K562 (cell line): ENCODE measurements at regions not wholly inside any gene's neighbourhood (a gene's known extent, or its start where the extent isn't known, plus 50 kb on each side); places are given as distances from the start of the nearest gene placed in this dataset.

Experiments
- ATAC-seq: fragments of 200-7000 bp; cut with Tn5 transposase; 3 replicates; pipeline ENCODE4 v1.9.1; 2020; ENCODE audit warnings: moderate library complexity
- BruUV-seq: library from RNA; stranded (reverse); fragments of 400-500 nt; replicated peaks from 2 replicates; lab custom pipeline; 2021; lab: Mats Ljungman, UMichigan
- CTCF ChIA-PET: fragments of 300-600 bp; formaldehyde crosslinking; extraction: SDS; loops from one replicate; lab custom pipeline; 2021; ENCODE audit warnings: low intra/inter-chr PET ratio; lab: Yijun Ruan, JAX
- POLR2A ChIA-PET: fragments of 300-600, 350-650 bp; sonication (Branson Sonifier 250); formaldehyde crosslinking; extraction: SDS; loops from one replicate; lab custom pipeline; 2021; ENCODE audit warnings: antibody characterized with exemption, inconsistent platforms; lab: Yijun Ruan, JAX
- DNase-seq, 4 experiments: peaks; one replicate each; pipeline versions ENCODE4 v3.0.0 to v3.0.0-alpha.2; 2011 to 2018; ENCODE audit warnings: low spot score in 3 of 4, mixed read lengths in 3 of 4; ENCODE audit errors: extremely low read depth in 1 of 4
- FAIRE-seq: peaks from 2 replicates; lab custom pipeline; 2011; peaks lifted over from hg19 to GRCh38; lab: Jason Lieb, UNC
- H2AFZ ChIP-seq: 2 replicates; pipeline ENCODE4 v1.6.0; 2011; ENCODE audit warnings: low read depth, low read length, control low read depth, inconsistent platforms
- H3K27ac ChIP-seq: fragments of 200-600 bp; 3 replicates; pipeline ENCODE4 v1.8.0; 2011; ENCODE audit warnings: low read depth, mild to moderate bottlenecking, control low read depth, inconsistent platforms, low read length, moderate library complexity, mixed read lengths; ENCODE audit errors: extremely low read depth
- H3K27me3 ChIP-seq, 2 experiments: fragments of 300-600 bp in 1 of 2; 2 replicates in 1 of 2; 3 replicates in 1 of 2; pipeline versions ENCODE4 v1.6.0 to v1.8.0; 2011; ENCODE audit warnings: inconsistent platforms in 2 of 2, low read length in 2 of 2, mild to moderate bottlenecking in 1 of 2, mixed read lengths in 1 of 2, moderate library complexity in 1 of 2; ENCODE audit not compliant: control insufficient read depth in 2 of 2, insufficient read depth in 2 of 2
- H3K36me3 ChIP-seq: fragments of 300-600 bp; 3 replicates; pipeline ENCODE4 v1.8.0; 2011; ENCODE audit warnings: mild to moderate bottlenecking, low read length, inconsistent platforms; ENCODE audit not compliant: control insufficient read depth, insufficient read depth
- H3K4me1 ChIP-seq, 2 experiments: fragments of 200-600 bp in 1 of 2; replicated peaks in 1 of 2; 2 replicates in 1 of 2; 3 replicates in 1 of 2; pipeline versions ENCODE4 v1.5.1 to v1.8.0; 2011; ENCODE audit warnings: inconsistent platforms in 2 of 2, low read length in 2 of 2, mild to moderate bottlenecking in 1 of 2, mixed read lengths in 1 of 2, moderate library complexity in 1 of 2; ENCODE audit not compliant: control insufficient read depth in 2 of 2, insufficient read depth in 2 of 2
- H3K4me2 ChIP-seq: 2 replicates; pipeline ENCODE4 v1.6.1; 2011; ENCODE audit warnings: low read length, control low read depth, inconsistent platforms, mixed read lengths; ENCODE audit not compliant: insufficient read depth
- H3K4me3 ChIP-seq: fragments of 200-600 bp; sonication (generic), shearing (Covaris generic); 2 replicates; pipeline ENCODE4 v1.5.1; 2016; ENCODE audit warnings: control low read depth, inconsistent platforms
- H3K79me2 ChIP-seq: fragments of 200-600 bp; 3 replicates; pipeline ENCODE4 v1.8.0; 2011; ENCODE audit warnings: low read length, inconsistent platforms; ENCODE audit not compliant: control insufficient read depth, insufficient read depth
- H3K9ac ChIP-seq, 2 experiments: 2 replicates each; pipeline versions ENCODE4 v1.6.0 to v1.6.1; 2011; ENCODE audit warnings: low read depth in 2 of 2, low read length in 2 of 2, control low read depth in 1 of 2, inconsistent platforms in 1 of 2, mild to moderate bottlenecking in 1 of 2, mixed read lengths in 1 of 2; ENCODE audit not compliant: insufficient read depth in 1 of 2
- H3K9me1 ChIP-seq: one replicate; pipeline ENCODE4 v1.6.0; 2011; ENCODE audit warnings: inconsistent platforms, mild to moderate bottlenecking, low read length, moderate library complexity; ENCODE audit not compliant: control insufficient read depth, insufficient read depth
- H3K9me3 ChIP-seq: replicated peaks from 2 replicates; pipeline ENCODE4 v1.5.1; 2011; ENCODE audit warnings: low read depth, low read length, inconsistent platforms; ENCODE audit not compliant: control insufficient read depth, insufficient read depth
- H4K20me1 ChIP-seq: replicated peaks from 2 replicates; pipeline ENCODE4 v1.6.1; 2011; ENCODE audit warnings: low read length, inconsistent platforms, mixed read lengths; ENCODE audit not compliant: control insufficient read depth, insufficient read depth
- ARID2 ChIP-seq: fragments of 450-650 bp; IDR thresholded peaks from 2 replicates; pipeline ENCODE4 v1.6.1; 2017; ENCODE audit warnings: antibody characterized with exemption, mild to moderate bottlenecking
- CEBPB ChIP-seq: fragments of 450-650 bp; IDR thresholded peaks from 2 replicates; pipeline ENCODE4 v1.6.1; 2016; ENCODE audit warnings: missing genetic modification characterization, missing compliant biosample characterization
- CEBPG ChIP-seq, 3 experiments: fragments of 200-800 bp in 1 of 3; sonication (Bioruptor generic) in 1 of 3; sonication (generic) in 1 of 3; formaldehyde crosslinking in 1 of 3; IDR thresholded peaks in 2 of 3; conservative IDR thresholded peaks in 1 of 3; 2 replicates each; pipeline versions ENCODE4 v1.6.1 to v1.8.0; 2016 to 2022; ENCODE audit warnings: missing compliant biosample characterization in 2 of 3, missing genetic modification characterization in 2 of 3, mild to moderate bottlenecking in 1 of 3, missing genetic modification reagents in 1 of 3
- GABPB1 ChIP-seq: sonication (generic); formaldehyde crosslinking; IDR thresholded peaks from 2 replicates; pipeline ENCODE4 v1.8.0; 2022; ENCODE audit warnings: mild to moderate bottlenecking, missing genetic modification reagents
- HDAC2 ChIP-seq: fragments of 450-650 bp; IDR thresholded peaks from 2 replicates; pipeline ENCODE4 v1.6.1; 2016; ENCODE audit warnings: mild to moderate bottlenecking
- NCOA6 ChIP-seq: fragments of 450-650 bp; IDR thresholded peaks from 2 replicates; pipeline ENCODE4 v1.6.1; 2017; ENCODE audit warnings: mild to moderate bottlenecking
- POLR3A ChIP-seq: IDR thresholded peaks from 2 replicates; pipeline ENCODE4 v1.6.1; 2011; ENCODE audit warnings: borderline replicate concordance, mild to moderate bottlenecking, moderate library complexity; ENCODE audit not compliant: insufficient read length, insufficient read depth; ENCODE audit errors: extremely low read depth
- TEAD1 ChIP-seq, 2 experiments: fragments of 450-650 bp in 1 of 2; sonication (generic) in 1 of 2; formaldehyde crosslinking; IDR thresholded peaks; 2 replicates each; pipeline versions ENCODE4 v1.4.0 to v1.8.0; 2020 to 2022; ENCODE audit warnings: mild to moderate bottlenecking in 2 of 2, missing genetic modification reagents in 1 of 2
- TOE1 ChIP-seq, 2 experiments: fragments of 450-650 bp in 1 of 2; sonication (generic) in 1 of 2; formaldehyde crosslinking in 1 of 2; IDR thresholded peaks; 2 replicates each; pipeline versions ENCODE4 v1.7.1 to v1.8.0; 2016 to 2022; ENCODE audit warnings: borderline replicate concordance in 2 of 2, mild to moderate bottlenecking in 2 of 2, antibody characterized with exemption in 1 of 2, inconsistent platforms in 1 of 2, low read depth in 1 of 2, missing genetic modification reagents in 1 of 2, moderate library complexity in 1 of 2
- ZNF140 ChIP-seq: fragments of 250-450 bp; sonication (Bioruptor Pico); IDR thresholded peaks from 2 replicates; pipeline ENCODE4 v1.8.0; 2021; ENCODE audit warnings: moderate library complexity, mild to moderate bottlenecking, inconsistent platforms
- ZNF165 ChIP-seq: fragments of 250-450 bp; sonication (Bioruptor Pico); IDR thresholded peaks from 2 replicates; pipeline ENCODE4 v1.4.0; 2020; ENCODE audit warnings: borderline replicate concordance
- ZNF644 ChIP-seq: fragments of 200-800 bp; sonication (Bioruptor generic); IDR thresholded peaks from 2 replicates; pipeline ENCODE4 v1.6.1; 2016; ENCODE audit warnings: low read depth, missing genetic modification characterization, missing compliant biosample characterization
- ZNF766 ChIP-seq: fragments of 200-800 bp; sonication (Bioruptor generic); conservative IDR thresholded peaks from 2 replicates; pipeline ENCODE4 v1.6.1; 2016; ENCODE audit warnings: missing genetic modification characterization, missing compliant biosample characterization
- ZZZ3 ChIP-seq: fragments of 450-650 bp; IDR thresholded peaks from 2 replicates; pipeline ENCODE4 v1.6.1; 2016; ENCODE audit warnings: antibody characterized with exemption, mild to moderate bottlenecking, moderate library complexity
- WGBS: fragments of 100-300 bp; shearing (Covaris generic); methylation state at CpG from one replicate; pipeline ENCODE4 v1.1.6; 2016; ENCODE audit warnings: low coverage, mixed read lengths; ENCODE audit not compliant: insufficient coverage; ENCODE audit errors: missing lambda C conversion rate; 5-methylcytosine and 5-hydroxymethylcytosine counted together
- in situ Hi-C: fragments of 300-500 bp; cut with MboI; formaldehyde crosslinking; loops from 4 replicates; pipeline ENCODE4 v1.15.0; 2018; ENCODE audit warnings: inconsistent platforms, mixed read lengths
- intact Hi-C: fragments of 100-400 bp; cut with micrococcal nuclease; formaldehyde crosslinking; loops from 2 replicates; pipeline ENCODE4 v1.14.2; 2022
- TF ChIP-seq, protein P1 (sequence below), 3 experiments: IDR thresholded peaks in 2 of 3; conservative IDR thresholded peaks in 1 of 3; 2 replicates each; pipeline ENCODE4 v1.5.1; 2011 to 2012; ENCODE audit warnings: low read length in 3 of 3, mild to moderate bottlenecking in 3 of 3, control low read depth in 2 of 3, improper control_type of control experiment in 1 of 3, inconsistent platforms in 1 of 3, low read depth in 1 of 3, mixed read lengths in 1 of 3, moderate library complexity in 1 of 3; ENCODE audit not compliant: insufficient read depth in 2 of 3
- TF ChIP-seq, protein P2 (sequence below): fragments of 450-650 bp; conservative IDR thresholded peaks from 2 replicates; pipeline ENCODE4 v1.6.1; 2016; ENCODE audit warnings: missing genetic modification characterization, low read depth, mild to moderate bottlenecking, missing compliant biosample characterization, moderate library complexity

DNA sequence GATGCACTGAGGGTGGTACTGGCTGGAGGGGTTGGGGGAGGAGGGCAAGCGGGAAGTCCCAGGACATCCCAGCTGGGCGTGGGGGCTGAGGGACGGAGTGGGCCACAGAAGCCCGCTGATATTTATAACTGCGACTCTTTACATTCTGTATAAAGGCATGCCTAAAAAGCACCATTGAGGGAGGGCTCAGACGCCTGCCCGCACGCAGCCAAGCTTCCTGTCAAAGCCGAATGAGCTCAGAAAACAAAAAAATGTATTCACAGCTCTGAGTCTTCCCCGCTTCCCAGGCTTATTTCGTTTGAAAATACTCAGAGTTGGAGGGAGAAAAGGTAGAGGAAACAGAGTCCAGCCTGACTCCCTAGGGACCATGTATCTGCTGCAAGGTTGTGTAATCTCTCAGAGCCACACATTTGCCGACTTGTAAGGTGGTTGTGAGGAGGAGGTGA lies 170.1 kb upstream of the HAAO start:
- no peaks in the 10 kb centered on the region for H3K79me2 ChIP-seq
- no peak overlapping the region for H3K27ac ChIP-seq
- H3K9me3 ChIP-seq: no peaks in the 10 kb centered on the region
- ChIA-PET CTCF (no interaction called here), POLR2A (interaction anchor here (1.4 kb wide), 1 partner anchor 259 kb away, joined by 3 read pairs; no protein-coding TSS in a partner anchor)
- no peaks in the 10 kb centered on the region for H3K27me3 ChIP-seq
- no peak for DNase-seq
- FAIRE-seq: no peak
- no peaks in the 10 kb centered on the region for H3K9me1 ChIP-seq
- H3K9ac ChIP-seq: no peak overlapping the region
- WGBS: 58% methylated on average over 11 of the region's 12 CpGs
- H3K4me1 ChIP-seq: peaks cover 7 to 11% of the 10 kb centered on the region in 2 experiments; a peak in 4 of 5 replicates
- intact Hi-C loops: no loop called here
- H2AFZ ChIP-seq: no peak overlapping the region
- no peaks in the 10 kb centered on the region for H4K20me1 ChIP-seq
- TF ChIP-seq ZNF766 (CRISPR knock-in tag): no peak
- no peak for TF ChIP-seq TOE1 (IDR thresholded peaks at IDR 0.05; ENCODE audit: borderline replicate concordance)
- no peak for TF ChIP-seq TOE1 (CRISPR knock-in tag; IDR thresholded peaks at IDR 0.05; ENCODE audit: borderline replicate concordance, low read depth)
- TF ChIP-seq NCOA6: no peak
- no peak for TF ChIP-seq ZNF644 (tag)
- TF ChIP-seq, protein P1, sequence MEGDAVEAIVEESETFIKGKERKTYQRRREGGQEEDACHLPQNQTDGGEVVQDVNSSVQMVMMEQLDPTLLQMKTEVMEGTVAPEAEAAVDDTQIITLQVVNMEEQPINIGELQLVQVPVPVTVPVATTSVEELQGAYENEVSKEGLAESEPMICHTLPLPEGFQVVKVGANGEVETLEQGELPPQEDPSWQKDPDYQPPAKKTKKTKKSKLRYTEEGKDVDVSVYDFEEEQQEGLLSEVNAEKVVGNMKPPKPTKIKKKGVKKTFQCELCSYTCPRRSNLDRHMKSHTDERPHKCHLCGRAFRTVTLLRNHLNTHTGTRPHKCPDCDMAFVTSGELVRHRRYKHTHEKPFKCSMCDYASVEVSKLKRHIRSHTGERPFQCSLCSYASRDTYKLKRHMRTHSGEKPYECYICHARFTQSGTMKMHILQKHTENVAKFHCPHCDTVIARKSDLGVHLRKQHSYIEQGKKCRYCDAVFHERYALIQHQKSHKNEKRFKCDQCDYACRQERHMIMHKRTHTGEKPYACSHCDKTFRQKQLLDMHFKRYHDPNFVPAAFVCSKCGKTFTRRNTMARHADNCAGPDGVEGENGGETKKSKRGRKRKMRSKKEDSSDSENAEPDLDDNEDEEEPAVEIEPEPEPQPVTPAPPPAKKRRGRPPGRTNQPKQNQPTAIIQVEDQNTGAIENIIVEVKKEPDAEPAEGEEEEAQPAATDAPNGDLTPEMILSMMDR (IDR thresholded peaks at IDR 0.05 in 2 of 3, conservative IDR thresholded peaks at IDR 0.05 in 1 of 3; ENCODE audit: insufficient read depth in 2 of 3, low read depth in 1 of 3, low read length in 3 of 3): no peak
- TF ChIP-seq HDAC2: no peak
- no peak for TF ChIP-seq POLR3A
- no peak for TF ChIP-seq CEBPB
- no peak for TF ChIP-seq ZZZ3
- no peak for TF ChIP-seq GABPB1
- no peak for TF ChIP-seq ARID2
- TF ChIP-seq, protein P2, sequence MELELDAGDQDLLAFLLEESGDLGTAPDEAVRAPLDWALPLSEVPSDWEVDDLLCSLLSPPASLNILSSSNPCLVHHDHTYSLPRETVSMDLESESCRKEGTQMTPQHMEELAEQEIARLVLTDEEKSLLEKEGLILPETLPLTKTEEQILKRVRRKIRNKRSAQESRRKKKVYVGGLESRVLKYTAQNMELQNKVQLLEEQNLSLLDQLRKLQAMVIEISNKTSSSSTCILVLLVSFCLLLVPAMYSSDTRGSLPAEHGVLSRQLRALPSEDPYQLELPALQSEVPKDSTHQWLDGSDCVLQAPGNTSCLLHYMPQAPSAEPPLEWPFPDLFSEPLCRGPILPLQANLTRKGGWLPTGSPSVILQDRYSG (tag): no peak
- TF ChIP-seq ZNF165: no peak
- TF ChIP-seq TEAD1 (CRISPR knock-in tag; IDR thresholded peaks at IDR 0.05): no peak
- TF ChIP-seq CEBPG (CRISPR knock-in tag; IDR thresholded peaks at IDR 0.05): no peak
- TF ChIP-seq CEBPG (tag; conservative IDR thresholded peaks at IDR 0.05 in 1 of 2, IDR thresholded peaks at IDR 0.05 in 1 of 2): no peak
- no peak for TF ChIP-seq ZNF140 (CRISPR knock-in tag)
- no peak overlapping the region for H3K4me3 ChIP-seq
- ATAC-seq: no peak
- no TSS peak for BruUV-seq
- in situ Hi-C loops: no loop called here
- no peaks in the 10 kb centered on the region for H3K36me3 ChIP-seq
- H3K4me2 ChIP-seq: no peak overlapping the region
